ENCODE measurements at regions not wholly inside any gene's neighbourhood (a gene's known extent, or its start where the extent isn't known, plus 50 kb on each side); places are given as distances from the start of the nearest gene placed in this dataset.
"Not testable (repeated sequence)": the region's sequence is repeated elsewhere in the genome, so short reads cannot be mapped to it uniquely, and the experiment has no call there.

- H3K27ac ChIP-seq; DNase-seq; H3K4me3 ChIP-seq; H3K36me3 ChIP-seq; ATAC-seq; H3K9me3 ChIP-seq; intact Hi-C loops (cut with DNase I); H3K4me1 ChIP-seq; H3K27me3 ChIP-seq: not testable (repeated sequence)
Observed at GRCh38 chrX:89539150-89539549, 382.6 kb upstream of the TGIF2LX start.

DNA sequence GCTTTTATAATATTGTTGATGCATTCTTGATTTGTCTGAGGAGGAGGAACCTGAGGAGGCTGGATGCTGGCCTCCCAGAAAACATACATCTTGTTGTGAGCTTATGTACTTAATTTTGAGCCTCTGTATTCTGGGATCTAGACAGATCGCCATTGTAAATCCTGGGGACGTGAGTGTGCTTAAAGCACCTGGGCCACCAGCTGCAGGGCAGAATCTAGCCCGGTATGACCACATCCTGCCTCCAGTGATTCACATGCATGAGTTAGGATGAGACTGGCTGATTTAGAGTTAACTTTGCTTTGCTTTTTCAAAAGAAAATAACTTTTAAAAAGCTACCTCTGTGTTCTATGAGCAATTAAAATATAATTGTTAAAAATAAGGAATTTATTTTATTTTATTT is 364.6 kb upstream of the TGIF2LX start:
- DNase-seq; H3K4me1 ChIP-seq; intact Hi-C loops (cut with DNase I); H3K27ac ChIP-seq; ATAC-seq; H3K9me3 ChIP-seq; H3K27me3 ChIP-seq; H3K36me3 ChIP-seq; H3K4me3 ChIP-seq: not testable (repeated sequence)

- H3K36me3 ChIP-seq; DNase-seq; H3K27ac ChIP-seq; H3K4me3 ChIP-seq; H3K9me3 ChIP-seq; intact Hi-C loops (cut with DNase I); H3K4me1 ChIP-seq; H3K27me3 ChIP-seq; ATAC-seq: not testable (repeated sequence)
Observed at GRCh38 chrX:89562079-89562478, 359.6 kb upstream of the TGIF2LX start.

- DNase-seq; ATAC-seq; H3K9me3 ChIP-seq; H3K4me3 ChIP-seq; H3K36me3 ChIP-seq; intact Hi-C loops (cut with DNase I); H3K27ac ChIP-seq; H3K4me1 ChIP-seq; H3K27me3 ChIP-seq: not testable (repeated sequence)
Observed at GRCh38 chrX:89563107-89563506, 358.6 kb upstream of the TGIF2LX start.

GRCh38 chrX:89567787-89568186 is 353.9 kb upstream of the TGIF2LX start:
- DNase-seq; ATAC-seq; H3K36me3 ChIP-seq; H3K27ac ChIP-seq; H3K27me3 ChIP-seq; H3K4me3 ChIP-seq; H3K4me1 ChIP-seq; intact Hi-C loops (cut with DNase I); H3K9me3 ChIP-seq: not testable (repeated sequence)

GRCh38 chrX:89581868-89582267 is 339.8 kb upstream of the TGIF2LX start:
- H3K4me3 ChIP-seq; H3K36me3 ChIP-seq; DNase-seq; H3K4me1 ChIP-seq; H3K27ac ChIP-seq; intact Hi-C loops (cut with DNase I); H3K27me3 ChIP-seq; H3K9me3 ChIP-seq: not testable (repeated sequence)
- peak; percentile 33 for ATAC-seq

DNA sequence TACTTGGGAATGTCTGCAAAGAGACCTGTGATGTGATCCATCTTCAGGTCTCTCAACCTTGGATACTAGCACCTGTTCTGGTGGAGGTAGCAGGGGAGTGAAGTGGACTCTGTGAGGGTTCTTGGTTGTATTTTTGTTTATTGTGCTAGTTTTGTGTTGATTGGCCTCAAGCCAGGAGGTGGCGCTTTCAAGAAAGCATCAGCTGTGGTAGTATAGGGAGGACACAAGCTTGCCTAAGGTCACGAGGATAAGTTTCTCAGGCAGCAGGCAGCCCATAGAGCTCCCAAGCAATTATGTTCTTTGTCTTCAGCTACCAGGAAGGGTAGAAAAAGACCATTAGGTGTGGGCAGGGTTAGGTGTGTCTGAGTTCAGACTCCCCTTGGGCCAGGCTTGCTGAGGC is 289.9 kb upstream of the TGIF2LX start:
- H3K27me3 ChIP-seq; ATAC-seq; H3K4me3 ChIP-seq; intact Hi-C loops (cut with DNase I); H3K9me3 ChIP-seq; H3K27ac ChIP-seq; DNase-seq; H3K4me1 ChIP-seq; H3K36me3 ChIP-seq: not testable (repeated sequence)

DNA sequence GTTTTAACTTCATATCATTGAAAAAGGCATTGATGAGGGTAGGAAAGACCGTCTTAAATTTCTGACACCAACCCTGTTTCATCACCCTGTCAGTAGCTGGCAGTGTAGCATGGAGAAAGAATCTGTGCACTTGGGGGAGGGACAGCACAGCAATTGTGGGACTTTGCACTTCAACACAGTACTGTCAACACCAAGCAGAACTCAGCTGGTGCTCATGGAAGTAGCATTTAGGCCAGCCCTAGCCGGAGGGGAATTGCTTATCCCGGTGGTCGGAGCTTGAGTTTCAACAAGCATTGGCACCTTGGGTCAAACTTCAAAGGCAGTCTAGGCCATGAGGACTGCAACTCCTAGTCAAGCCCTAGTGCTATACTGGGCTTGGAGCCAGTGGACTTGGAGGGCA is 285.8 kb upstream of the TGIF2LX start:
- H3K27me3 ChIP-seq; H3K9me3 ChIP-seq; ATAC-seq; H3K27ac ChIP-seq; H3K4me1 ChIP-seq; intact Hi-C loops (cut with DNase I); H3K36me3 ChIP-seq; DNase-seq; H3K4me3 ChIP-seq: not testable (repeated sequence)

GRCh38 chrX:89658662-89659061 is 263.0 kb upstream of the TGIF2LX start:
- DNase-seq; H3K27ac ChIP-seq; ATAC-seq; H3K9me3 ChIP-seq; H3K4me3 ChIP-seq; intact Hi-C loops (cut with DNase I); H3K36me3 ChIP-seq; H3K27me3 ChIP-seq; H3K4me1 ChIP-seq: not testable (repeated sequence)

DNA sequence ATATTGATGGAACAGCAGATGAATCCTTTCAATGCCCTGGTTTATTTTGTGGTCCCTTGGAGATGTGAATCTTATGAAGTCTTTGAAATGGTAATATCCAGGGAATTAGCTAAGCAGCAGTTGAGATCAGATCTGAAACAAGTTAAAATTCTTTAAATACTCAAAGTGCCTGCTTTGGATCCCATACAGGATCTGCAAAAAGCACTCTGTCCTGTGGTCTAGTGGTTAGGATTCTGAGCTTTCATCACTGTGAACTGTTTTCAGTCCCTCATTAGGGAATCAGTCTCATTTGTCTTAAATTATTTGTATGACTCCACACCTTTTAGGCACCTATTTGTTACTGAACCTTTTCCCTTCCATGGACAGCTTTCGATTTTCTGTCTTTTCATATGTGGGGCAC is 215.2 kb upstream of the TGIF2LX start:
- H3K27ac ChIP-seq; H3K4me3 ChIP-seq; H3K36me3 ChIP-seq; intact Hi-C loops (cut with DNase I); DNase-seq; H3K27me3 ChIP-seq; H3K9me3 ChIP-seq; H3K4me1 ChIP-seq; ATAC-seq: not testable (repeated sequence)

DNA sequence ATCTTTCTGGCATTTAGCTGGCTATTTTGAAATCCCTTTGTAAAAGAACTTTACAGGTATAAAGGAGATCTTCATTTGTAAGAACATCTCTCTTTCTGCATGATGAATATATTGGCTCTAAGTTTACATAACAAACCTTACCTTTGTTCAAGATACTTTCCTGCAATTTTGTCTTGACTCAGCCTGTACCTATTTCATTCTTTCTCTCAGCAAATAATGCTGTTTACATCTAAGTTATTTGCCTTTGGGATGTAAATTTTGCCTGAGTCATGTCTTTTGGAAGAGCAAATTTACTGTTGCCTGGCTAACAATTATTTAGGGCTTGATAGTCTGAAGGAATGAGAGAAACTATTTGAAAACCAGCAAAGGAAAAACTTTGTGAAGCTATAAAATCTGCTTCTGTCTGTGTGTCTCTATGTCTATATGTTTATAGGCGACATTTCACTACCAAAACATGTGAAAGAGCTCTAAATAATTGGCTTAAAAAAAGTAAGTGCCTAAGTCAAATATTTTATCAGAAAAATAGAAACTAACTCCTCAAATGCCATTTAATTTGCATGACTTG is 214.3 kb upstream of the TGIF2LX start:
- H3K4me3 ChIP-seq; H3K9me3 ChIP-seq; ATAC-seq; DNase-seq; H3K27me3 ChIP-seq; H3K36me3 ChIP-seq; H3K27ac ChIP-seq; H3K4me1 ChIP-seq; intact Hi-C loops (cut with DNase I): not testable (repeated sequence)

GRCh38 chrX:89734367-89734766 is 187.3 kb upstream of the TGIF2LX start:
- H3K27me3 ChIP-seq; H3K9me3 ChIP-seq; ATAC-seq; intact Hi-C loops (cut with DNase I); H3K4me1 ChIP-seq; H3K4me3 ChIP-seq; DNase-seq; H3K36me3 ChIP-seq; H3K27ac ChIP-seq: not testable (repeated sequence)

DNA sequence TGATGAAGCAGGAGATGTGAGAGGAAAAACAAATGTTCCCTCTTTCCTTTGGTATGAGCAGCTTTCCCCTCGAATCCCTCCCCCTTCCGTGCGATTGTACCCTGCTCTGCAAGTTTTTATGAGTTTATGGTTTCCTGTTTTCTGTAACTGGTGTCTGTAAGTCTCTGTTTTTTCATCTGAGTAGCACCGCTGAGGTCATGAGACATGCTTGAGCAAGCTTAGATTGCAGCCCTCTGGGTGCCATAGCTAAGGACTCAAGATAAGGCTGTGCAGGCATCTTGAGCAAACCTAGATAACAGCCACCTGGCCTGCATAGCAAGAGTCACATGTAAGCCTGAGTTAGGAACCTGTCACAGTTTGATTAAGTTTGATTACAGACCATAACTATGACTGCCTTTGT is 165.2 kb upstream of the TGIF2LX start:
- ATAC-seq; H3K36me3 ChIP-seq; H3K4me3 ChIP-seq; H3K9me3 ChIP-seq; H3K4me1 ChIP-seq; intact Hi-C loops (cut with DNase I); DNase-seq; H3K27ac ChIP-seq; H3K27me3 ChIP-seq: not testable (repeated sequence)
